Mesenchymal stem cell (in vitro differentiated cells and primary cell): ENCODE measurements at regions not wholly inside any gene's neighbourhood (a gene's known extent, or its start where the extent isn't known, plus 50 kb on each side); places are given as distances from the start of the nearest gene placed in this dataset.
A peak's percentile ranks its signal among the peaks of the same experiment; 100 is the strongest.

ENCODE experiments used
- DNase-seq: peaks from one replicate; pipeline ENCODE4 v3.0.0-alpha.2; 2013
- H2AFZ ChIP-seq: one replicate; pipeline ENCODE4 v1.6.1; 2013; ENCODE audit warnings: low read depth, mild to moderate bottlenecking, control low read depth, inconsistent platforms, low read length, moderate library complexity
- H2AK5ac ChIP-seq: 2 replicates; pipeline ENCODE4 v1.6.1; 2013; ENCODE audit warnings: low read length, moderate library complexity, mild to moderate bottlenecking, inconsistent platforms; ENCODE audit not compliant: severe bottlenecking
- H2BK120ac ChIP-seq: one replicate; pipeline ENCODE4 v1.6.1; 2013; ENCODE audit warnings: low read depth, mild to moderate bottlenecking, inconsistent platforms, low read length, moderate library complexity
- H2BK12ac ChIP-seq, 2 experiments: one replicate each; pipeline ENCODE4 v1.6.1; 2013; ENCODE audit warnings: inconsistent platforms in 2 of 2, low read length in 2 of 2, mild to moderate bottlenecking in 2 of 2, moderate library complexity in 2 of 2, control low read depth in 1 of 2
- H2BK15ac ChIP-seq: one replicate; pipeline ENCODE4 v1.6.1; 2013; ENCODE audit warnings: mild to moderate bottlenecking, low read depth, inconsistent platforms; ENCODE audit not compliant: poor library complexity, severe bottlenecking
- H2BK5ac ChIP-seq: 2 replicates; pipeline ENCODE4 v1.6.1; 2013; ENCODE audit warnings: low read depth, mild to moderate bottlenecking, low read length, control low read depth, inconsistent platforms; ENCODE audit not compliant: poor library complexity, severe bottlenecking
- H3K14ac ChIP-seq, 2 experiments: one replicate each; pipeline ENCODE4 v1.6.1; 2013; ENCODE audit warnings: inconsistent platforms in 2 of 2, low read length in 2 of 2, control low read depth in 1 of 2, mild to moderate bottlenecking in 1 of 2, moderate library complexity in 1 of 2
- H3K18ac ChIP-seq, 2 experiments: one replicate each; pipeline ENCODE4 v1.6.1; 2013; ENCODE audit warnings: inconsistent platforms in 2 of 2, low read length in 2 of 2, control low read depth in 1 of 2, low read depth in 1 of 2, mild to moderate bottlenecking in 1 of 2
- H3K23ac ChIP-seq, 2 experiments: one replicate each; pipeline ENCODE4 v1.6.1; 2013; ENCODE audit warnings: inconsistent platforms in 2 of 2, low read length in 2 of 2, mild to moderate bottlenecking in 2 of 2, moderate library complexity in 2 of 2, control low read depth in 1 of 2
- H3K27ac ChIP-seq: 2 replicates; pipeline ENCODE4 v1.5.1; 2013; ENCODE audit warnings: mild to moderate bottlenecking, moderate library complexity, low read length, control low read depth, inconsistent platforms; ENCODE audit not compliant: poor library complexity, severe bottlenecking
- H3K27me3 ChIP-seq, 2 experiments: 2 replicates each; pipeline versions ENCODE4 v1.6.1 to v1.7.0; 2013; ENCODE audit warnings: low read length in 2 of 2, mild to moderate bottlenecking in 2 of 2, moderate library complexity in 2 of 2, control low read depth in 1 of 2, inconsistent platforms in 1 of 2; ENCODE audit not compliant: control insufficient read depth in 1 of 2, insufficient read depth in 1 of 2
- H3K36me3 ChIP-seq, 2 experiments: 2 replicates each; pipeline versions ENCODE4 v1.6.1 to v1.7.0; 2013; ENCODE audit warnings: low read length in 2 of 2, control low read depth in 1 of 2, inconsistent platforms in 1 of 2, low read depth in 1 of 2, mild to moderate bottlenecking in 1 of 2; ENCODE audit not compliant: insufficient read depth in 2 of 2, control insufficient read depth in 1 of 2
- H3K4ac ChIP-seq, 2 experiments: one replicate each; pipeline ENCODE4 v1.6.1; 2013; ENCODE audit warnings: inconsistent platforms in 2 of 2, low read length in 2 of 2, mild to moderate bottlenecking in 2 of 2, moderate library complexity in 2 of 2, control low read depth in 1 of 2, low read depth in 1 of 2
- H3K4me1 ChIP-seq: 2 replicates; pipeline ENCODE4 v1.6.1; 2013; ENCODE audit warnings: low read depth, low read length, control low read depth; ENCODE audit not compliant: control insufficient read depth, insufficient read depth
- H3K4me2 ChIP-seq: 2 replicates; pipeline ENCODE4 v1.6.1; 2013; ENCODE audit warnings: low read length, mild to moderate bottlenecking, inconsistent platforms; ENCODE audit not compliant: poor library complexity, severe bottlenecking
- H3K4me3 ChIP-seq, 2 experiments: 2 replicates each; pipeline versions ENCODE4 v1.5.1 to v1.7.0; 2013; ENCODE audit warnings: low read length in 2 of 2, mild to moderate bottlenecking in 2 of 2, control low read depth in 1 of 2, low read depth in 1 of 2; ENCODE audit not compliant: insufficient read depth in 1 of 2
- H3K79me1 ChIP-seq: replicated peaks from 2 replicates; pipeline ENCODE4 v1.6.1; 2013; ENCODE audit warnings: mild to moderate bottlenecking, control low read depth, low read length, inconsistent platforms; ENCODE audit not compliant: poor library complexity, severe bottlenecking
- H3K9ac ChIP-seq: 2 replicates; pipeline ENCODE4 v1.7.0; 2013; ENCODE audit warnings: mild to moderate bottlenecking, low read length, moderate library complexity
- H3K9me3 ChIP-seq: 2 replicates; pipeline ENCODE4 v1.7.0; 2013; ENCODE audit warnings: mild to moderate bottlenecking, low read length; ENCODE audit not compliant: control insufficient read depth
- H4K8ac ChIP-seq: one replicate; pipeline ENCODE4 v1.6.1; 2013; ENCODE audit warnings: inconsistent platforms, mild to moderate bottlenecking, low read length, moderate library complexity
- H4K91ac ChIP-seq: one replicate; pipeline ENCODE4 v1.6.1; 2013; ENCODE audit warnings: mild to moderate bottlenecking, low read length, inconsistent platforms
- whole genome bisulfite sequencing: methylation state at CpG from one replicate; pipeline ENCODE4 v1.1.7; 2013; ENCODE audit warnings: mixed read lengths; 5-methylcytosine and 5-hydroxymethylcytosine counted together

DNA sequence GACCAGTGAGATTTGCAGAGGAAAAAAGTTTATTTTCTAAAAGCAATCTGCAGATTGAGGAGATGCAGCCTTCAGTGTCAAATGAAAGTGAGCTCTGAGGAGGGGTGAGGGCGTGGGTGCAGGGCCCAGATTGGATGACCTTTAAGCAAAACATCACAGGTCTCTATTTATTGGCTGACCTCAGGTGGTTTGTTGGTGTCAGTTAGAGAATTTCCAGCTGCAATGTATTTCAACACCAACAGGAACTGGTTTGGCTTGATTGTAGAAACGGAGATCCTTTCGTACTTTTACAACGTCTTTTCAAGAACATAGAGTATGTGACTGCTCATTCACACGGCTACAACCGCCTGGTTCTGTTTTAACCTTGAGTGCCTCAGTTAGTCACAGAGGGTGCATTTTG, 1069.1 kb downstream of the EFNA5 start:
- H2AFZ ChIP-seq, result no peak overlapping the region
- WGBS, result 58% methylated on average over 6 of the region's 6 CpGs
- no peak overlapping the region for H2BK15ac ChIP-seq
- H3K14ac ChIP-seq, result no peak overlapping the region
- H3K36me3 ChIP-seq, result no peaks in the 10 kb centered on the region
- peak; percentile 6 for DNase-seq
- H3K79me1 ChIP-seq, result no peaks in the 10 kb centered on the region
- no peaks in the 10 kb centered on the region for H3K9me3 ChIP-seq
- no peak overlapping the region for H3K4me3 ChIP-seq
- H3K27ac ChIP-seq, result no peak overlapping the region
- H2AK5ac ChIP-seq, result no peak overlapping the region
- no peak overlapping the region for H3K9ac ChIP-seq
- H3K18ac ChIP-seq, result no peak overlapping the region
- H3K4ac ChIP-seq, result no peak overlapping the region
- H2BK120ac ChIP-seq, result no peak overlapping the region
- H4K91ac ChIP-seq, result no peak overlapping the region
- H3K4me1 ChIP-seq, result no peaks in the 10 kb centered on the region
- H4K8ac ChIP-seq, result no peak overlapping the region
- no peak overlapping the region for H3K23ac ChIP-seq
- no peak overlapping the region for H3K4me2 ChIP-seq
- H2BK5ac ChIP-seq, result no peak overlapping the region
- no peak overlapping the region for H2BK12ac ChIP-seq
- H3K27me3 ChIP-seq, result no peaks in the 10 kb centered on the region

DNA sequence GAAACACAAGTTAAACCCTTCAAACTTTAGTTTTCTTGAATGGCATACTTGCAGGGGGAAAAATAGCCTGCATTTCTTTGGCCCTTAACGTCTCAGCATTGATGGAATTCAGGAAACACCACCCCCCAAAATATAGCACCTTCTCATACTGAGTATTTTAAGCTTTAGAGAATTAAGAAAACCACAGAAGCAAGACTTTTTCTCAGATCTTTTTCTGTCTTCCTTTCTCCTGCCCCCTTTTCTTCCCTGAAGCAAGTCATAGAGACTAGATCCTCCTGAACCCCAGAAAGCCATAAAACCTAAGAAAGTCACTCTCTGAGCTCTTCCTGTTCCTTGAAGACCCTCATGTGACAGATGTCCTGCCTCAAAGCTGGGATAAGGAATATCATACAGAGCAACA, 1069.9 kb downstream of the EFNA5 start:
- Histone ChIP-seq H3K36me3 (no peaks in the 10 kb centered on the region), H3K79me1 (no peaks in the 10 kb centered on the region), H2BK5ac (no peak overlapping the region), H3K9ac (no peak overlapping the region), H4K8ac (no peak overlapping the region), H3K9me3 (no peaks in the 10 kb centered on the region), H3K14ac (no peak overlapping the region), H3K23ac (no peak overlapping the region), H3K4me1 (no peaks in the 10 kb centered on the region), H3K27me3 (no peaks in the 10 kb centered on the region), H2AFZ (no peak overlapping the region), H3K4ac (no peak overlapping the region), H2BK120ac (no peak overlapping the region), H4K91ac (no peak overlapping the region), H3K27ac (no peak overlapping the region), H3K18ac (no peak overlapping the region), H2BK12ac (no peak overlapping the region), H2AK5ac (no peak overlapping the region), H3K4me2 (no peak overlapping the region), H2BK15ac (no peak overlapping the region), H3K4me3 (no peak overlapping the region)
- WGBS, result 36% methylated on average over 1 of the region's 1 CpG
- DNase-seq, result no peak

DNA sequence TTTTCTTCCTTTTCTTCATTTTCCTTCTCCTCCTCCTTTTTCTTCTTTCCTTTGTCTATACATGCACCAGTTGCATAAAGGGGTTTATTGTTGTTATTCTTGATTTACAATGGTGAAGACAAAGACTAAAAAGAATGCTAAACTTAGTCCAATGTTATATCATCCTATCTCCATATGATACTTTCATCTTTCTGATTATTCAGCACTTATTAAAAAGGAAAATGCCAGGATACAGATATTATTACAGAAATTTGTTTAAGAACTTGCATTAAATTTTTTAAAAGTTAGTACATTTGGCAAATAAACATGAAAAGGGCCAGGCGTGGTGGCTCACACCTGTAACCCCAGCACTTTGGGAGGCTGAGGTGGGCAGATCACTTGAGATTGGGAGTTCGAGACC, 1074.9 kb downstream of the EFNA5 start:
- Histone ChIP-seq H2BK15ac (no peak overlapping the region), H4K8ac (no peak overlapping the region), H3K27ac (no peak overlapping the region), H3K18ac (no peak overlapping the region), H3K36me3 (no peaks in the 10 kb centered on the region), H2AK5ac (no peak overlapping the region), H3K4ac (no peak overlapping the region), H4K91ac (no peak overlapping the region), H3K4me1 (no peaks in the 10 kb centered on the region), H2AFZ (no peak overlapping the region), H3K9ac (no peak overlapping the region), H2BK5ac (no peak overlapping the region), H3K79me1 (no peaks in the 10 kb centered on the region), H2BK120ac (no peak overlapping the region), H3K14ac (no peak overlapping the region), H3K27me3 (no peaks in the 10 kb centered on the region), H3K23ac (no peak overlapping the region), H3K4me3 (no peak overlapping the region), H3K4me2 (no peak overlapping the region), H3K9me3 (no peaks in the 10 kb centered on the region), H2BK12ac (no peak overlapping the region)
- 95% methylated on average over 2 of the region's 2 CpGs for WGBS
- no peak for DNase-seq

DNA sequence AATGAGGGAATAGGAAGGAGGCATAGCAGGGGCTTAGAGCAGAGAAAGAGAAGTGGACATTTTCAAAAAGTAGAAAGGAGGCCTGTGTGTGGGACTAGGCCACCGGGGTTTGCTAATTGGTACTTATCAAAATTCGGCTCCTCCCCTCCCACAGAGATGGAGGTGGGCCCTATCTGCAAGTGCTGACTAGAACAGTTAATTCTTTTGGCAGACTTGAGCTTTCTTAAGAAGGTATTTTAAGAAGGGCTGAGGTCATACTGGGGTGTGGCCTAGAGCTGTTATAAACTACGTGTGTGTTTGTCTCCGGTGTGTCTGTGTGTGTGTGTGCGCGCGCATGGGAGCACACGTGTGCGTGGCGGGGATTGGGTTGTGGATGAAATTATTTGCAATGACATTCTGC, 1086.5 kb downstream of the EFNA5 start:
- no peaks in the 10 kb centered on the region for H3K9me3 ChIP-seq
- no peak overlapping the region for H3K4me2 ChIP-seq
- no peak overlapping the region for H2AK5ac ChIP-seq
- H3K27ac ChIP-seq, result no peak overlapping the region
- H2BK15ac ChIP-seq, result no peak overlapping the region
- H3K4ac ChIP-seq, result no peak overlapping the region
- no peak overlapping the region for H3K18ac ChIP-seq
- H3K27me3 ChIP-seq, result no peaks in the 10 kb centered on the region
- H2BK12ac ChIP-seq, result no peak overlapping the region
- no peak overlapping the region for H3K14ac ChIP-seq
- no peak overlapping the region for H2AFZ ChIP-seq
- no peak for DNase-seq
- H2BK5ac ChIP-seq, result no peak overlapping the region
- H3K4me3 ChIP-seq, result no peak overlapping the region
- H3K4me1 ChIP-seq, result no peaks in the 10 kb centered on the region
- no peak overlapping the region for H2BK120ac ChIP-seq
- H3K79me1 ChIP-seq, result no peaks in the 10 kb centered on the region
- 90% methylated on average over 10 of the region's 10 CpGs for WGBS
- H4K8ac ChIP-seq, result no peak overlapping the region
- no peak overlapping the region for H4K91ac ChIP-seq
- H3K9ac ChIP-seq, result no peak overlapping the region
- no peaks in the 10 kb centered on the region for H3K36me3 ChIP-seq
- no peak overlapping the region for H3K23ac ChIP-seq
